ENCODE measurements at regions not wholly inside any gene's neighbourhood (a gene's known extent, or its start where the extent isn't known, plus 50 kb on each side); places are given as distances from the start of the nearest gene placed in this dataset.
"Not testable (repeated sequence)": the region's sequence is repeated elsewhere in the genome, so short reads cannot be mapped to it uniquely, and the experiment has no call there.

- Mint-ChIP-seq H3K4me3 (no peak overlapping the region), H3K9me3 (peaks cover 9% of the 10 kb centered on the region), H3K36me3 (ENCODE audit: low read depth) (no peaks in the 10 kb centered on the region), H3K27me3 (ENCODE audit: low read depth) (no peaks in the 10 kb centered on the region), H3K27ac (no peak overlapping the region), H3K4me1 (ENCODE audit: low read depth) (no peaks in the 10 kb centered on the region)
- no peak for DNase-seq (ENCODE audit: low spot score)
Observed at GRCh38 chr5:164214698-164215097, 709.3 kb downstream of the MAT2B start.

DNA sequence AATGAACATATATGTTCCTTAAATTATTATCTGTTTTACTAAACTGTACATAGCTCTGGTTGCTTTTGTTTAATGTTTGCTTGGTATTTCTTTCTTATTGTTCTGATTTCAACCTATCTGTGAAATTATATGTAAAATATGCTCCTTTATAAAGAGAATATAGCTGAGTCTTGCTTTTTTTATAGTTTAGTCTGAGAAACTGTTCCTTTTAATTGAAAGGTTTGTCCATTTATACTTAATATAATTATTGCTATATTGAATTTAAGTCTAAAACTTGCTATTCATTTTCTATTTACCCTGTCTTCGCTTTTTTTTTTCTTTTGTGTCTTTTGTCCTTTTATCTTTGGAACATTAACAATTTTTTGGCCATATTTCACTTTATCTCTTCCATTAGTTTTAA, 712.0 kb downstream of the MAT2B start:
- no peak for DNase-seq (ENCODE audit: low spot score)
- Mint-ChIP-seq H3K27me3 (ENCODE audit: low read depth) (no peaks in the 10 kb centered on the region), H3K27ac (no peak overlapping the region), H3K9me3 (peaks cover 4% of the 10 kb centered on the region), H3K4me3 (no peak overlapping the region), H3K4me1 (ENCODE audit: low read depth) (no peaks in the 10 kb centered on the region), H3K36me3 (ENCODE audit: low read depth) (no peaks in the 10 kb centered on the region)

- no peak for DNase-seq (ENCODE audit: low spot score)
- no peak overlapping the region for H3K4me3 Mint-ChIP-seq
- H3K4me1 Mint-ChIP-seq (ENCODE audit: low read depth): no peaks in the 10 kb centered on the region
- no peaks in the 10 kb centered on the region for H3K36me3 Mint-ChIP-seq (ENCODE audit: low read depth)
- no peaks in the 10 kb centered on the region for H3K27me3 Mint-ChIP-seq (ENCODE audit: low read depth)
- H3K9me3 Mint-ChIP-seq: peaks cover 8% of the 10 kb centered on the region
- no peak overlapping the region for H3K27ac Mint-ChIP-seq
Observed at GRCh38 chr5:164220522-164220921, 715.1 kb downstream of the MAT2B start.

- Mint-ChIP-seq H3K4me1 (ENCODE audit: low read depth) (no peaks in the 10 kb centered on the region), H3K36me3 (ENCODE audit: low read depth) (no peaks in the 10 kb centered on the region)
- DNase-seq (ENCODE audit: low spot score): no peak
Observed at GRCh38 chr5:164224236-164224635, 718.8 kb downstream of the MAT2B start.

DNA sequence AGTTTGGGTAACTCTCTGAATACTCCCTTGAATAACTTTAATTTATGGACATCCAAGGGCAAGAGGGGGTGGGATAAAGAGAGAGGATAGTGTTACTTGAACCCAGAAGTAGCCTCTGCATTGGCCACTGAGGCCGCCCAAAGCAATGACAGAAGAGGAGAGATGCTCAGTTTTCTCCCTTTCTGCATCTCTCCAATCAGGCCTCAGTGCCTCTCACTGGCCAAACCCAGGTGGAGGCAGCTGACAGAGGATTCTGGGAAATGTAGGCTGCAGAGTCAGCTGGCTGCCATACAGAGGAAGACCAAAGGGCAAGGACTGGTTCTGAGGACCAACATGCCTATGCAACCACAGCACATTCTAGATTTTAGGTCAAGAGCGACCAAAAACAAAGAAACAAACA, 719.4 kb downstream of the MAT2B start:
- peaks cover 12% of the 10 kb centered on the region for H3K9me3 Mint-ChIP-seq
- no peaks in the 10 kb centered on the region for H3K36me3 Mint-ChIP-seq (ENCODE audit: low read depth)
- H3K27ac Mint-ChIP-seq: no peak overlapping the region
- H3K27me3 Mint-ChIP-seq (ENCODE audit: low read depth): no peaks in the 10 kb centered on the region
- no peak for DNase-seq (ENCODE audit: low spot score)
- H3K4me3 Mint-ChIP-seq: no peak overlapping the region
- H3K4me1 Mint-ChIP-seq (ENCODE audit: low read depth): no peaks in the 10 kb centered on the region

More at GRCh38 chr5:164224236-164224635, 718.8 kb downstream of the MAT2B start:
- Mint-ChIP-seq H3K4me3 (no peak overlapping the region), H3K27me3 (ENCODE audit: low read depth) (no peaks in the 10 kb centered on the region), H3K9me3 (peaks cover 10% of the 10 kb centered on the region), H3K27ac (no peak overlapping the region)

DNA sequence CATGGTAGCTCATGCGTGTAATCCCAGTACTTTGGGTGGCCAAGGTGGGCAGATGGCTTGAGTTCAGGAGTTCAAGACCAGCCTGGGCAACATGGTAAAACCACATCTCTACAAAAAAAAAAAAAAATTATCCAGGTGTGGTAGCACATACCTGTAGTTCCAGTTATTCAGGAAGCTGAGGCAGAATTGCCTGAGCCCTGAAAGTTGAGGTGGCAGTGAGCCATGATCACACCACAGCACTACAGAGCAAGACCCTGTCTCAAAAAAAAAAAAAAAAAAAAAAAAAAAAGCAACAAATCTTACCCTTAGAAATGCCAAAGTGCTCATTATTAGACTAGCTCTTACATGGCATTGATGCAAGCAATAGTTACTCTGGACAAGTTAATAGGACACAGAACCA, 724.9 kb downstream of the MAT2B start:
- Mint-ChIP-seq H3K4me3 (no peak overlapping the region), H3K9me3 (peaks cover 8% of the 10 kb centered on the region), H3K4me1 (ENCODE audit: low read depth) (no peaks in the 10 kb centered on the region), H3K27ac (no peak overlapping the region), H3K36me3 (ENCODE audit: low read depth) (no peaks in the 10 kb centered on the region), H3K27me3 (ENCODE audit: low read depth) (no peaks in the 10 kb centered on the region)
- DNase-seq (ENCODE audit: low spot score): no peak

DNA sequence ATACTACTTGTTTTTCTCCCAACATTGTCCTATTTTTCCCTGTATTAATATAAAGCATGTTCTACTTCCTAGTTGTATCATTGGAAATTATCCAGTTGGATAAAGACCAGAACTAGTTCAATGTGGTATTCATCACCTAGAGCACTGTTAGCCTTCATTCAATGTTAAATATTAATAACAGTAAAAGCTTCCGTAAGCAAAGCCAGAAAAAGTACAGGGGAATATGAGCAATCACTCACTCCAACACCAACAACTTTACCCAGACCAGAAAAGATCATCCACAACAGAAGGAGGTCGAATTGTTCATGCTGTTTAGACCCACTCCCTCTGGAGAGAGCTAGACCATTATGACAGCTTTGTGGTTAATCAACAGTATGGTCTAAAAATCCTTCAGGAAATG, 728.4 kb downstream of the MAT2B start:
- no peak for DNase-seq (ENCODE audit: low spot score)
- H3K4me3 Mint-ChIP-seq: no peak overlapping the region
- peaks cover 5% of the 10 kb centered on the region for H3K9me3 Mint-ChIP-seq
- H3K4me1 Mint-ChIP-seq (ENCODE audit: low read depth): no peaks in the 10 kb centered on the region
- no peaks in the 10 kb centered on the region for H3K36me3 Mint-ChIP-seq (ENCODE audit: low read depth)
- H3K27me3 Mint-ChIP-seq (ENCODE audit: low read depth): no peaks in the 10 kb centered on the region
- no peak overlapping the region for H3K27ac Mint-ChIP-seq

DNA sequence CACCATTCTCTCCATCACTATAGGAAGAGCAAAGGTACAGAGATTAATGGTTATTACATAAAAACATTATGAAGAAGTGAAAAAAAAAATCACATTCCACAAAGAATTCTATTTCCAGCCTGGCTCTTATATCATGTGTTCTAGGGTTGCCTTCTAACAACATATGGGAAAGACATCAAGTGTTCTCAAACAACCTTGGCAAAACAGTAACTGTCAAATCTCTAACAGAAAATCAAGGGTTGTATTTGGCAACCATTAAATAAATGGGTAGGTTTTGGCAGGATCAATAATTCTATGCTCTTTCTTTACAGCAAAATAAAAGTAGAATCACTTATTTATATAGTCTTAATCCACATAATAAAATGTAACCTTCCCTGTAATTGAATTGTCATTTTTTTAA, 728.9 kb downstream of the MAT2B start:
- H3K36me3 Mint-ChIP-seq (ENCODE audit: low read depth): no peaks in the 10 kb centered on the region
- H3K4me1 Mint-ChIP-seq (ENCODE audit: low read depth): no peaks in the 10 kb centered on the region
- H3K4me3 Mint-ChIP-seq: no peak overlapping the region
- no peak for DNase-seq (ENCODE audit: low spot score)
- no peaks in the 10 kb centered on the region for H3K27me3 Mint-ChIP-seq (ENCODE audit: low read depth)
- H3K9me3 Mint-ChIP-seq: peaks cover 1% of the 10 kb centered on the region
- no peak overlapping the region for H3K27ac Mint-ChIP-seq

GRCh38 chr5:164235300-164235891, 730.0 kb downstream of the MAT2B start:
- H3K4me1 Mint-ChIP-seq (ENCODE audit: low read depth): no peaks in the 10 kb centered on the region
- no peak overlapping the region for H3K27ac Mint-ChIP-seq
- H3K4me3 Mint-ChIP-seq: no peak overlapping the region
- H3K36me3 Mint-ChIP-seq (ENCODE audit: low read depth): no peaks in the 10 kb centered on the region
- DNase-seq (ENCODE audit: low spot score): no peak
- no peaks in the 10 kb centered on the region for H3K27me3 Mint-ChIP-seq (ENCODE audit: low read depth)
- H3K9me3 Mint-ChIP-seq: peaks cover 5% of the 10 kb centered on the region

- Mint-ChIP-seq H3K4me1 (ENCODE audit: low read depth) (no peaks in the 10 kb centered on the region), H3K27me3 (ENCODE audit: low read depth) (no peaks in the 10 kb centered on the region), H3K27ac (no peak overlapping the region), H3K9me3 (peaks cover 5% of the 10 kb centered on the region), H3K4me3 (no peak overlapping the region), H3K36me3 (ENCODE audit: low read depth) (no peaks in the 10 kb centered on the region)
- no peak for DNase-seq (ENCODE audit: low spot score)
Observed at GRCh38 chr5:164237486-164237885, 732.1 kb downstream of the MAT2B start.

DNA sequence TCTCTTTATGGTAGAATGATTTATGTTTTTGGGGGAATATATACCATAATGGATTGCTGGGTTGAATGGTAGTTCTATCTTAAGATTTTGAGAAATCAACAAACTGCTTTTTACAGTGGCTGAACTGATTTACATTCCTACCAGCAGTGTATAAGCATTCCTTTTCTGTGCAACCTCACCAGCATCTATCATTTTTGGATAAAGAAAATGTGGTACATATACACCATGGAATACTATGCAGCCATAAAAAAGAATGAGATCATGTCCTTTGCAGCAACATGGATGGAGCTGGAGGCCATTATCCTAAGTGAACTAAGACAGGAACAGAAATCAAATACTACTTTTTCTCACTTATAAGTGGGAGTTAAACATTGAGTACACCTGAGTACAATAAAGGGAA, 746.4 kb downstream of the MAT2B start:
- not testable (repeated sequence) for H3K27ac Mint-ChIP-seq; H3K36me3 Mint-ChIP-seq (ENCODE audit: low read depth); H3K27me3 Mint-ChIP-seq (ENCODE audit: low read depth); H3K9me3 Mint-ChIP-seq; H3K4me1 Mint-ChIP-seq (ENCODE audit: low read depth); DNase-seq (ENCODE audit: low spot score); H3K4me3 Mint-ChIP-seq

DNA sequence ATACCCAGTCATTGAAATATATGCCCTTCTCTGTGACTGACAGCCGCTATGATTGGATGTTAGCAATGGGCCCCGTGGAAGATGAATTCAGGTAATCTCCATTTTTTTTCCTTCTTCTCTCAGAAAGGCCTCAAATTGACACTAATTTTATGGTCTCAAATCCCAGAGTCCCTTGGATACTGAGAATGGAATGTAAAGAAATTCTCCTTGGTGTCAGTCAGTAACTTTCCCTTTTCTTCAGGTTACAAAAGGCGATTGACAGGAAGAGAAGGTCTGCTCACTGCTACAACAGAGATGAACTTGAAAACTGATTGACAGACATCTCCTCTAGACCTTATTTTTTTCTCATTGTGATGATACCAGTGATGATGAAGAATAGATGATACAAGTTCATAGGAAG, 748.3 kb downstream of the MAT2B start:
- Mint-ChIP-seq H3K4me1 (ENCODE audit: low read depth) (no peaks in the 10 kb centered on the region), H3K27me3 (ENCODE audit: low read depth) (no peaks in the 10 kb centered on the region), H3K27ac (no peak overlapping the region), H3K36me3 (ENCODE audit: low read depth) (no peaks in the 10 kb centered on the region), H3K4me3 (no peak overlapping the region), H3K9me3 (no peaks in the 10 kb centered on the region)
- no peak for DNase-seq (ENCODE audit: low spot score)

GRCh38 chr5:164255598-164256213, 750.3 kb downstream of the MAT2B start:
- Mint-ChIP-seq H3K9me3 (no peaks in the 10 kb centered on the region), H3K27ac (no peak overlapping the region), H3K36me3 (ENCODE audit: low read depth) (no peaks in the 10 kb centered on the region), H3K4me1 (ENCODE audit: low read depth) (no peaks in the 10 kb centered on the region), H3K27me3 (ENCODE audit: low read depth) (no peaks in the 10 kb centered on the region), H3K4me3 (no peak overlapping the region)
- DNase-seq (ENCODE audit: low spot score): no peak

- no peak overlapping the region for H3K4me3 Mint-ChIP-seq
- no peaks in the 10 kb centered on the region for H3K4me1 Mint-ChIP-seq (ENCODE audit: low read depth)
- H3K9me3 Mint-ChIP-seq: no peaks in the 10 kb centered on the region
- H3K27ac Mint-ChIP-seq: no peak overlapping the region
- no peaks in the 10 kb centered on the region for H3K36me3 Mint-ChIP-seq (ENCODE audit: low read depth)
- H3K27me3 Mint-ChIP-seq (ENCODE audit: low read depth): no peaks in the 10 kb centered on the region
- no peak for DNase-seq (ENCODE audit: low spot score)
Observed at GRCh38 chr5:164256351-164256750, 750.9 kb downstream of the MAT2B start.

DNA sequence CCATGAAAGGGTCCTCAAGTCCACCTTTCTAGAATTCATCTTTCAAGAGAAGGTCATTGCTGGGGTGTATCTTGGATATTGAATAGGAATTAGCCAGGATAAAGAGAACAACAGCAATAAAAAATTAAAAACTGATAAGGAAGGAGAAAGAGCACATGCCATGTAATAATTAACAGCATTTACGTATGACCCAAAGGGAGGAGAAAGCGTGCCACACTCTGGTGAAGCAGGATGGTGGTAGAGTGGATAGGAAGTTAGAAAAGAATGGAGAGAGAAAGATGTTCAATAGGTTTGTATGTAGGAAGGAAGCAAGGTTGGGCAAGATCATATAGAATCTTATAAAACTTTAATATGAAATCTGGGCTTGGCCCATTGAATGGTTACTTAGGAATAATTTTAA, 751.5 kb downstream of the MAT2B start:
- no peak overlapping the region for H3K4me3 Mint-ChIP-seq
- no peak overlapping the region for H3K27ac Mint-ChIP-seq
- H3K36me3 Mint-ChIP-seq (ENCODE audit: low read depth): no peaks in the 10 kb centered on the region

More for the DNA sequence above, 751.5 kb downstream of the MAT2B start:
- no peaks in the 10 kb centered on the region for H3K9me3 Mint-ChIP-seq
- no peak for DNase-seq (ENCODE audit: low spot score)
- H3K27me3 Mint-ChIP-seq (ENCODE audit: low read depth): no peaks in the 10 kb centered on the region
- H3K4me1 Mint-ChIP-seq (ENCODE audit: low read depth): no peaks in the 10 kb centered on the region
